SK-N-MC (cell line): ENCODE measurements at regions not wholly inside any gene's neighbourhood (a gene's known extent, or its start where the extent isn't known, plus 50 kb on each side); places are given as distances from the start of the nearest gene placed in this dataset.

Experiments
- EZH2 ChIP-seq: fragments of 200-600 bp; sonication (generic); IDR thresholded peaks from one replicate; pipeline ENCODE4 v1.6.1; 2017; ENCODE audit warnings: antibody characterized with exemption
- FOXP2 ChIP-seq: optimal IDR thresholded peaks from 2 replicates; pipeline ENCODE3; 2011; ENCODE audit warnings: mild to moderate bottlenecking, moderate library complexity; ENCODE audit not compliant: insufficient read depth; ENCODE audit errors: extremely low read length, control extremely low read depth
- POLR2AphosphoS5 ChIP-seq: IDR thresholded peaks from 2 replicates; pipeline ENCODE4 v1.6.1; 2012; ENCODE audit warnings: mild to moderate bottlenecking, low read depth, low read length, borderline replicate concordance

DNA sequence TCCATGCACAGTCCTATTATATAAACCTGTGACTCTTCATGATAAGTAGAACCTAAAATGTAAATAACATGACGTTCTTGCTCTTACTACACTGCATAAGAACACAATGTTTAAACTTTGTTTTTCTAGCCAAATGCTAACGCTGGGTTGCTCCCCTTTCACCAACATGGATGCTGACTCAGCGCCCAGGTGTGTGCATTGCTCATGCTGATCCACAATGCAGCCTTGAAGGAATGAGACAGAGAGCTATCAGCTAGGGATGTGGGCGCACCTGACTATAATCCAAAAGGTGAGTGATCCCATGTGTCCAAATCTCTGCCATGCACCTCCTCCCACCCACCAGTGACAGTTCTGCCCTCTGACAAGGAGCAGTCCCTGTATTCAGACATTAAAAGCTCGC, 235.0 kb downstream of the IRS1 start:
- no peak for TF ChIP-seq POLR2AphosphoS5
- TF ChIP-seq EZH2: no peak
- TF ChIP-seq FOXP2: no peak
